ENCODE measurements at regions not wholly inside any gene's neighbourhood (a gene's known extent, or its start where the extent isn't known, plus 50 kb on each side); places are given as distances from the start of the nearest gene placed in this dataset.
"Not testable (repeated sequence)": the region's sequence is repeated elsewhere in the genome, so short reads cannot be mapped to it uniquely, and the experiment has no call there.

GRCh38 chr6:14521141-14521540 lies 403.6 kb downstream of the CD83 start:
- intact Hi-C loops (cut with DNase I; ENCODE audit: low total_unique reads): no loop called here
- no peaks in the 10 kb centered on the region for H3K27me3 ChIP-seq
- no peak overlapping the region for H3K4me3 ChIP-seq
- no peak overlapping the region for H3K27ac ChIP-seq
- DNase-seq: no peak
- H3K9me3 ChIP-seq: no peaks in the 10 kb centered on the region
- no peaks in the 10 kb centered on the region for H3K4me1 ChIP-seq
- WGBS, 2 donors: 84 to 95% methylated on average over 4 to 5 of the region's 5 CpGs
- TF ChIP-seq, protein P1, sequence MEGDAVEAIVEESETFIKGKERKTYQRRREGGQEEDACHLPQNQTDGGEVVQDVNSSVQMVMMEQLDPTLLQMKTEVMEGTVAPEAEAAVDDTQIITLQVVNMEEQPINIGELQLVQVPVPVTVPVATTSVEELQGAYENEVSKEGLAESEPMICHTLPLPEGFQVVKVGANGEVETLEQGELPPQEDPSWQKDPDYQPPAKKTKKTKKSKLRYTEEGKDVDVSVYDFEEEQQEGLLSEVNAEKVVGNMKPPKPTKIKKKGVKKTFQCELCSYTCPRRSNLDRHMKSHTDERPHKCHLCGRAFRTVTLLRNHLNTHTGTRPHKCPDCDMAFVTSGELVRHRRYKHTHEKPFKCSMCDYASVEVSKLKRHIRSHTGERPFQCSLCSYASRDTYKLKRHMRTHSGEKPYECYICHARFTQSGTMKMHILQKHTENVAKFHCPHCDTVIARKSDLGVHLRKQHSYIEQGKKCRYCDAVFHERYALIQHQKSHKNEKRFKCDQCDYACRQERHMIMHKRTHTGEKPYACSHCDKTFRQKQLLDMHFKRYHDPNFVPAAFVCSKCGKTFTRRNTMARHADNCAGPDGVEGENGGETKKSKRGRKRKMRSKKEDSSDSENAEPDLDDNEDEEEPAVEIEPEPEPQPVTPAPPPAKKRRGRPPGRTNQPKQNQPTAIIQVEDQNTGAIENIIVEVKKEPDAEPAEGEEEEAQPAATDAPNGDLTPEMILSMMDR (IDR thresholded peaks at IDR 0.05): no peak
- no peak for TF ChIP-seq POLR2A (IDR thresholded peaks at IDR 0.05)
- H3K36me3 ChIP-seq (ENCODE audit: low read depth, missing control alignments): no peaks in the 10 kb centered on the region

DNA sequence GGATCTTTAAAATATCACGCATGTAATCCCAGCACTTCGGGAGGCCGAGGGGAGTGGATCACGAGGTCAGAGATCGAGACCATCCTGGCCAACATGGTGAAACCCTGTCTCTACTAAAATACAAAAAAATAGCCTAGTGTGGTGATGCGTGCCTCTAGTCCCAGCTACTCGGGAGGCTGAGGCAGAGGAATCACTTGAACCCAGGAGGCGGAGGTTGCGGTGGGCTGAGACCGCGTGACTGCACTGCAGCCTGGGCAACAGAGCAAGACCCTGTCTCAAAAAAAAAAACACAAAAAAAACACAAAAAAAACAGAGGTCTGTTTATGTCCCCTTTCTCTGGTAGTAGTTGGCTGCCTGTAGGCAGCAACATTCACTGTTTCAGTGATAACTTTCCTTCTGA lies 404.3 kb downstream of the CD83 start:
- H3K4me3 ChIP-seq; DNase-seq; H3K36me3 ChIP-seq (ENCODE audit: low read depth, missing control alignments); H3K27ac ChIP-seq; H3K4me1 ChIP-seq; H3K27me3 ChIP-seq; H3K9me3 ChIP-seq; intact Hi-C loops (cut with DNase I; ENCODE audit: low total_unique reads): not testable (repeated sequence)
- WGBS, 2 donors: 93 to 95% methylated on average over 11 of the region's 11 CpGs

DNA sequence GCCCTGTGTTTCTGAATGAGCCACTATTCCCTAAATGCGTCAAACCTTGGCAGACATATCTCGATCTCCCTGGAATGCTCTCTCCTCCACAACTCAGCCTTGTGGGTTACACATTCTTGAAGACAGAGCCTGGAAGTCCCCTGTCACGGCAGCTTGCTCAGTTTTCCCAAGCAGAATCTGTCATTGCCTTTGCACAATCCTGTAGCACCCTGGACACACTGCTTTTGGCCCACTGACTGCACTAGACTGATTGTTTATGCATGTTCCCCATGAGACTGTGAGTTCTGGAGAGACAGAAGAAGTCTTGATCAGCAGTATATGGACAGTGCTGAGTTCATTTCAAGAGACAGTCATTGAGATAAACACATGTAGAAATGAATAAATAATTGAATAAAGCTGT lies 406.7 kb downstream of the CD83 start:
- H3K4me1 ChIP-seq: no peaks in the 10 kb centered on the region
- H3K36me3 ChIP-seq (ENCODE audit: low read depth, missing control alignments): no peaks in the 10 kb centered on the region
- 44 to 60% methylated on average over 3 of the region's 3 CpGs for WGBS, 2 donors
- H3K4me3 ChIP-seq: no peak overlapping the region
- no peak overlapping the region for H3K27ac ChIP-seq
- H3K27me3 ChIP-seq: no peaks in the 10 kb centered on the region
- TF ChIP-seq, protein P1 (IDR thresholded peaks at IDR 0.05): no peak
- no peak for TF ChIP-seq POLR2A (IDR thresholded peaks at IDR 0.05)
- intact Hi-C loops (cut with DNase I; ENCODE audit: low total_unique reads): no loop called here
- peak; percentile 21 for DNase-seq
- no peaks in the 10 kb centered on the region for H3K9me3 ChIP-seq

DNA sequence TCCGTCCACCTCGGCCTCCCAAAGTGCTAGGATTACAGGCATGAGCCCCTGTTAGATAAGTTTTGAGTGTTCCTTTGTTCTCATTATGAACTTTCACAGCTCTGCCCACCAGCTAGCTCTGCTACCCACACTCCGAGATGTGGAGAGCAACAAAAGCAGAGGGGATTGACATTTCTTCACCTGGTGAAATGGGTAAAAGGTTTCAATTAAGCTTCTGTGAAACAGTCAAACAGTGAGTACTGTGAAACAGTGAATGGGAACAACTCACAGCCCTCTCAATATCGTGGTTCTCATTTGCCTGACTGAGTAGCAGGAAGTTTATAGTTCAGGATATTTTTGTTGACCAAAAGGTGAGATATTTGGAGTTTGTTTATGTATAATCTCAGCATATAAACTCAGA lies 412.8 kb downstream of the CD83 start:
- WGBS, 2 donors: 68 to 80% methylated on average over 4 of the region's 4 CpGs
- Histone ChIP-seq H3K27me3 (no peaks in the 10 kb centered on the region), H3K4me1 (no peaks in the 10 kb centered on the region), H3K4me3 (no peak overlapping the region), H3K36me3 (ENCODE audit: low read depth, missing control alignments) (no peaks in the 10 kb centered on the region), H3K27ac (no peak overlapping the region), H3K9me3 (no peaks in the 10 kb centered on the region)
- intact Hi-C loops (cut with DNase I; ENCODE audit: low total_unique reads): no loop called here
- DNase-seq: no peak
- no peak for TF ChIP-seq POLR2A (IDR thresholded peaks at IDR 0.05)
- TF ChIP-seq, protein P1 (IDR thresholded peaks at IDR 0.05): no peak

GRCh38 chr6:14533446-14533845 lies 415.9 kb downstream of the CD83 start:
- Histone ChIP-seq H3K27ac (no peak overlapping the region), H3K27me3 (no peaks in the 10 kb centered on the region), H3K4me3 (no peak overlapping the region), H3K9me3 (no peaks in the 10 kb centered on the region), H3K36me3 (ENCODE audit: low read depth, missing control alignments) (no peaks in the 10 kb centered on the region), H3K4me1 (no peaks in the 10 kb centered on the region)
- intact Hi-C loops (cut with DNase I; ENCODE audit: low total_unique reads): no loop called here
- TF ChIP-seq, protein P1 (IDR thresholded peaks at IDR 0.05): no peak
- no peak for TF ChIP-seq POLR2A (IDR thresholded peaks at IDR 0.05)
- 37 to 49% methylated on average over 5 of the region's 5 CpGs for WGBS, 2 donors
- no peak for DNase-seq
